ENCODE measurements at regions not wholly inside any gene's neighbourhood (a gene's known extent, or its start where the extent isn't known, plus 50 kb on each side); places are given as distances from the start of the nearest gene placed in this dataset.

GRCh38 chr21:32061729-32062128 lies 188.9 kb downstream of the HUNK start:
- TF ChIP-seq EP300 (IDR thresholded peaks at IDR 0.05) = no peak
- no peak for TF ChIP-seq CTCF (IDR thresholded peaks at IDR 0.05)
- TF ChIP-seq POLR2A (IDR thresholded peaks at IDR 0.05) = no peak
- TF ChIP-seq POLR2AphosphoS5 (IDR thresholded peaks at IDR 0.05) = no peak
- no peaks in the 10 kb centered on the region for H3K36me3 ChIP-seq
- no peak overlapping the region for H3K27ac ChIP-seq
- 89 to 95% methylated on average over 1 of the region's 1 CpG for WGBS, 2 donors
- H3K9me3 ChIP-seq = no peaks in the 10 kb centered on the region
- no peaks in the 10 kb centered on the region for H3K27me3 ChIP-seq
- no peak for DNase-seq
- H3K4me3 ChIP-seq = no peak overlapping the region
- intact Hi-C loops (cut with DNase I) = no loop called here
- no peaks in the 10 kb centered on the region for H3K4me1 ChIP-seq

- 78 to 87% methylated on average over 8 of the region's 8 CpGs for WGBS, 2 donors
- H3K27ac ChIP-seq = no peak overlapping the region
- no peak for TF ChIP-seq POLR2A (IDR thresholded peaks at IDR 0.05)
- no peaks in the 10 kb centered on the region for H3K27me3 ChIP-seq
- no peaks in the 10 kb centered on the region for H3K9me3 ChIP-seq
- DNase-seq = no peak
- H3K4me3 ChIP-seq = no peak overlapping the region
- intact Hi-C loops (cut with DNase I) = no loop called here
- H3K36me3 ChIP-seq = no peaks in the 10 kb centered on the region
- H3K4me1 ChIP-seq = no peaks in the 10 kb centered on the region
Measured at GRCh38 chr21:32056791-32057190, 184.0 kb downstream of the HUNK start.

- TF ChIP-seq EP300 (IDR thresholded peaks at IDR 0.05) (no peak), POLR2AphosphoS5 (IDR thresholded peaks at IDR 0.05) (no peak), CTCF (IDR thresholded peaks at IDR 0.05) (no peak), POLR2A (IDR thresholded peaks at IDR 0.05) (no peak)
- H3K27ac ChIP-seq = no peak overlapping the region
- no peak overlapping the region for H3K4me3 ChIP-seq
- intact Hi-C loops (cut with DNase I) = no loop called here
- H3K36me3 ChIP-seq = no peaks in the 10 kb centered on the region
- no peaks in the 10 kb centered on the region for H3K27me3 ChIP-seq
- no peaks in the 10 kb centered on the region for H3K4me1 ChIP-seq
- no peaks in the 10 kb centered on the region for H3K9me3 ChIP-seq
- WGBS, 2 donors = 68 to 82% methylated on average over 3 of the region's 3 CpGs
- no peak for DNase-seq
Measured at GRCh38 chr21:32055305-32055704, 182.5 kb downstream of the HUNK start.
